Body of pancreas (tissue), 4 donors: ENCODE measurements at regions not wholly inside any gene's neighbourhood (a gene's known extent, or its start where the extent isn't known, plus 50 kb on each side); places are given as distances from the start of the nearest gene placed in this dataset.

Experiments used
- ATAC-seq: fragments of 150-250 bp; one replicate; pipeline ENCODE4 v1.9.1; 2016
- DNase-seq, 4 donors: peaks; one replicate each; pipeline ENCODE4 v3.0.0-alpha.2; 2019
- H3K27ac ChIP-seq, 4 donors: fragments of 200-600 bp; sonication (generic); 1 replicate in 3 of 4; 2 replicates in 1 of 4; pipeline versions ENCODE4 v1.5.1 to v1.6.1; 2016 to 2019; ENCODE audit warnings: mild to moderate bottlenecking in 1 of 4, mixed read lengths in 1 of 4, moderate library complexity in 1 of 4
- H3K27me3 ChIP-seq, 2 donors: fragments of 200-600 bp; sonication (generic); one replicate each; pipeline ENCODE4 v1.6.0; 2016; ENCODE audit warnings: mild to moderate bottlenecking in 1 of 2
- H3K36me3 ChIP-seq, 2 donors: fragments of 200-600 bp; sonication (generic); replicated peaks in 1 of 2; 2 replicates each; pipeline ENCODE4 v1.5.1; 2016; ENCODE audit warnings: low read depth in 2 of 2; ENCODE audit not compliant: insufficient read depth in 1 of 2
- H3K4me1 ChIP-seq: fragments of 200-600 bp; sonication (generic); one replicate; pipeline ENCODE4 v1.6.0; 2016
- H3K4me3 ChIP-seq, 2 donors: fragments of 200-600 bp; sonication (generic); 1 replicate in 1 of 2; 2 replicates in 1 of 2; pipeline ENCODE4 v1.5.1; 2016 to 2019
- H3K9me3 ChIP-seq, 3 donors: fragments of 200-600 bp; sonication (generic); 1 replicate in 2 of 3; 2 replicates in 1 of 3; pipeline ENCODE4 v1.5.1; 2016
- POLR2A ChIP-seq, 3 donors: fragments of 450-650 bp; IDR thresholded peaks; one replicate each; pipeline ENCODE4 v1.6.1; 2016; ENCODE audit warnings: antibody characterized with exemption in 3 of 3, mild to moderate bottlenecking in 2 of 3
- WGBS, 2 donors: methylation state at CpG; one replicate each; pipeline ENCODE4 v1.1.5; 2017; 5-methylcytosine and 5-hydroxymethylcytosine counted together
- intact Hi-C: fragments of 100-400 bp; cut with DNase I; formaldehyde crosslinking; loops from one replicate; pipeline ENCODE4 v1.15.1; 2023
- TF ChIP-seq, protein P1 (sequence below), 7 experiments: fragments of 450-650 bp in 4 of 7; fragments of 200-600 bp in 3 of 7; sonication (generic) in 3 of 7; IDR thresholded peaks; one replicate each; pipeline ENCODE4 v1.5.1; 2016 to 2019; ENCODE audit warnings: antibody characterized with exemption in 7 of 7

DNA sequence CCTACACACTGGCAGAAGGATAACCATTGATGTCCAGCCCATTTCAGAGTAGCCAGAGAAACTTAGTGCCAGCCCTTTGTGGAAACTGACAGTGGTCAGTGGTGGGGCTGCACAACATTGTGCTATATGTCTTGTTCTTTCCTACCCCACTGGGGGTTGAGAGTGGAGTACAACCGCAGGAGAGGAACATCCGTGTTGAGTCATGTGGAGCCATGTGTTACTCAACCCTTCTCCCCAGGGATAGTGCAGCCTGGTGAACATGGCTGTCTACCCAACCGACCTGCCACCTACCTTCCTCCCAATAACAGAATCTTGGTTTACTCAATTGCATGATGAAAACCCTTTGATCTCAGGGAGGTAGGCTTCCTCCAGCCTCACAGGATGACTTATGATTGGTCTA is 65.3 kb upstream of the MAPK4 start:
- DNase-seq (no peak), ATAC-seq (no peak)
- Histone ChIP-seq H3K27ac (no peak overlapping the region), H3K36me3 (no peaks in the 10 kb centered on the region), H3K9me3 (no peaks in the 10 kb centered on the region), H3K4me3 (no peak overlapping the region), H3K27me3 (no peaks in the 10 kb centered on the region), H3K4me1 (no peaks in the 10 kb centered on the region)
- no peak for TF ChIP-seq POLR2A (IDR thresholded peaks at IDR 0.05)
- TF ChIP-seq, protein P1, sequence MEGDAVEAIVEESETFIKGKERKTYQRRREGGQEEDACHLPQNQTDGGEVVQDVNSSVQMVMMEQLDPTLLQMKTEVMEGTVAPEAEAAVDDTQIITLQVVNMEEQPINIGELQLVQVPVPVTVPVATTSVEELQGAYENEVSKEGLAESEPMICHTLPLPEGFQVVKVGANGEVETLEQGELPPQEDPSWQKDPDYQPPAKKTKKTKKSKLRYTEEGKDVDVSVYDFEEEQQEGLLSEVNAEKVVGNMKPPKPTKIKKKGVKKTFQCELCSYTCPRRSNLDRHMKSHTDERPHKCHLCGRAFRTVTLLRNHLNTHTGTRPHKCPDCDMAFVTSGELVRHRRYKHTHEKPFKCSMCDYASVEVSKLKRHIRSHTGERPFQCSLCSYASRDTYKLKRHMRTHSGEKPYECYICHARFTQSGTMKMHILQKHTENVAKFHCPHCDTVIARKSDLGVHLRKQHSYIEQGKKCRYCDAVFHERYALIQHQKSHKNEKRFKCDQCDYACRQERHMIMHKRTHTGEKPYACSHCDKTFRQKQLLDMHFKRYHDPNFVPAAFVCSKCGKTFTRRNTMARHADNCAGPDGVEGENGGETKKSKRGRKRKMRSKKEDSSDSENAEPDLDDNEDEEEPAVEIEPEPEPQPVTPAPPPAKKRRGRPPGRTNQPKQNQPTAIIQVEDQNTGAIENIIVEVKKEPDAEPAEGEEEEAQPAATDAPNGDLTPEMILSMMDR (IDR thresholded peaks at IDR 0.05): no peak
- 73 to 85% methylated on average over 3 of the region's 3 CpGs for WGBS, 2 donors
- intact Hi-C loops: no loop called here

DNA sequence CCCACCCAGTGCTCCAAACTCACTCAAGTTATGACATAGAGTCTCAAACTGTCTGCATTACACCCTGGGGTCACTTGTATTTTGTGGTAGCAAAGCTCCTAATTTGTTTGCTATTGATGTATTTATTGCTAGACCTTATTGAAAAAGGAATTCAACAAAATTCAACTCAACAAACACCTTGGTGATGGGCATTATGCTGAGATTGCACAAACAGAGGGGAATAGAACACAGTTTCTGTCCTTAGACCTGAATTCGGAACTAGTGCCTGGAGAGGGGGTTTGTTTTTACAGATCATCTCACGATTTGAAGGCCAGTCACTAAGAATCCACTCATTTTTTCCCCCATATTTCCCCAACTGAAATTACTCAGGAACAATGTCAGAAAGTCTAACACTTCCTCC is 53.5 kb upstream of the MAPK4 start:
- 50 to 54% methylated on average over 2 of the region's 2 CpGs for WGBS, 2 donors

DNA sequence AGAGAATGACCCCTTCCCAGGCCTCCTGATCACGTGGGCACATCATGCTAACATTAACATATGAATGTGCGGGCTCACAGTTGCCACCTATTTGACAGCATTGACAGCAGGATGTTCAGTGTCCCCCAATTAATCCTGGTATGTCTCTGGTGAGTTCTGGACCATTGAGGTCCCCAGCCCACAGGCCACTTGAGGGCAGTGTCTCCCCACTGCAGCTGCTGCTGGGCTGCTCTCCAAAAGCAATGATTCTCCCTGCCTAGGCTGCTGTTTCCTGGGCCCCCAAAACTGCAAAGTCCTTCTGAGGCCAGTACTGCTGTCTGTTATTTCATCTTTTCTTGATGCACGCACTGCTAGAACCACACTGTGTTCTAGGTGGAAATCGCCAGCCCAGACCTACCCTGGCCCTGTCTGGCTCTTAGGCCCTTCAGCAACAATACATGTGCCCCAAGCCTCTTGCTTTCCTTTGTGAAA is 52.7 kb upstream of the MAPK4 start:
- Histone ChIP-seq H3K4me1 (no peaks in the 10 kb centered on the region), H3K36me3 (no peaks in the 10 kb centered on the region), H3K4me3 (no peak overlapping the region), H3K9me3 (no peaks in the 10 kb centered on the region), H3K27ac (no peak overlapping the region), H3K27me3 (no peaks in the 10 kb centered on the region)
- 41% methylated on average over 4 of the region's 4 CpGs for WGBS, 2 donors
- DNase-seq (peak; percentile 51 to 69 (median 52)), ATAC-seq (no peak)
- intact Hi-C loops: no loop called here
- no peak for TF ChIP-seq POLR2A (IDR thresholded peaks at IDR 0.05)
- TF ChIP-seq, protein P1 (IDR thresholded peaks at IDR 0.05): peak; percentile 55 to 78 (median 68)

More for the DNA sequence above, 53.5 kb upstream of the MAPK4 start:
- H3K4me3 ChIP-seq: no peak overlapping the region
- H3K4me1 ChIP-seq: no peaks in the 10 kb centered on the region
- TF ChIP-seq, protein P1 (IDR thresholded peaks at IDR 0.05): no peak
- TF ChIP-seq POLR2A (IDR thresholded peaks at IDR 0.05): no peak
- H3K9me3 ChIP-seq: no peaks in the 10 kb centered on the region
- no peak for ATAC-seq
- H3K27me3 ChIP-seq: no peaks in the 10 kb centered on the region
- no peak overlapping the region for H3K27ac ChIP-seq
- DNase-seq: no peak
- intact Hi-C loops: no loop called here
- no peaks in the 10 kb centered on the region for H3K36me3 ChIP-seq

DNA sequence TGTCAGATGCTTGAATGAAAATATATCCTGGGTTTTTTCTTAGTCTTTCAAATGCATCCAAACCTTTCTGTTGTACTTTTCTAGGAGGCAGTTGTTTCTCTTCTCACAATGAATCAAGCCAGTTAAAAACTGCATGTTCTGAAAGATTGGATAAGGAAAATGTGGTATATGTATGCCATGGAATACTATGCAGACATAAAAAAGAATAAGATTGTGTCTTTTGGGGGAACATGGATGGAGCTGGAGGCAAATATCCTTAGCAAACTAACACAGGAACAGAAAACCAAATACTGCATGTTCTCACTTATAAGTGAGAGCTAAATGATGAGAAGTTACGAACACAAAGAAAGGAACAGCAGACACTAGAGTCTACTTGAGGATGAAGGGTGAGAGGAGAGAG is 51.7 kb upstream of the MAPK4 start:
- intact Hi-C loops: no loop called here
- TF ChIP-seq, protein P1 (IDR thresholded peaks at IDR 0.05): no peak
- no peak for TF ChIP-seq POLR2A (IDR thresholded peaks at IDR 0.05)
- no peaks in the 10 kb centered on the region for H3K27me3 ChIP-seq
- no peaks in the 10 kb centered on the region for H3K36me3 ChIP-seq
- no peaks in the 10 kb centered on the region for H3K9me3 ChIP-seq
- DNase-seq (no peak), ATAC-seq (no peak)
- H3K4me3 ChIP-seq: no peak overlapping the region
- WGBS, 2 donors: 97 to 100% methylated on average over 1 of the region's 1 CpG
- H3K4me1 ChIP-seq: no peaks in the 10 kb centered on the region
- H3K27ac ChIP-seq: no peak overlapping the region

DNA sequence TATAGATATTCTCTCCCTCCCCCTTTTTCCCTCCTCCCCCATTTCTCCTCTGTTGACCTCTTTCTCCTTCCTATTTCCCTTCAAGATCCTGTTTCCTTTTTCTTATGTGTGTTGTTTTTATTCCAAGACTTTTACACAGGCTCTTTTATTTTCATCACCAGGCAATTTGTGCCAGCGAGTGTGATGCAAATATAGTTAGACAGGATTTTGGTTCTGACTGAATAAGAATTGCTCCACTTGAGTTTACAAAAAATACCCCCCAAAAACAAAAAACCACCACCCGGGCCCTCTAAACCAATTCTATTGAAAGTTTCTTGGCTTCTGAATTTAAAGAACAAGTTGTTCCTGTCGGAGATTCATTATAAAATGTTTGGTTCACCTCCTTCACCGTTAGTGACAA is 50.9 kb upstream of the MAPK4 start:
- ATAC-seq (no peak), DNase-seq (no peak)
- Histone ChIP-seq H3K4me1 (no peaks in the 10 kb centered on the region), H3K27ac (no peak overlapping the region), H3K4me3 (no peak overlapping the region), H3K9me3 (no peaks in the 10 kb centered on the region), H3K27me3 (no peaks in the 10 kb centered on the region), H3K36me3 (no peaks in the 10 kb centered on the region)
- intact Hi-C loops: no loop called here
- no peak for TF ChIP-seq POLR2A (IDR thresholded peaks at IDR 0.05)
- TF ChIP-seq, protein P1 (IDR thresholded peaks at IDR 0.05): no peak
- WGBS, 2 donors: 48 to 61% methylated on average over 4 of the region's 4 CpGs
